Neural cell (in vitro differentiated cells): ENCODE measurements at regions not wholly inside any gene's neighbourhood (a gene's known extent, or its start where the extent isn't known, plus 50 kb on each side); places are given as distances from the start of the nearest gene placed in this dataset.

Source experiments
- H2AFZ ChIP-seq: fragments of 200-600, 300-800 bp; sonication (generic), shearing (Covaris generic); 2 replicates; pipeline ENCODE4 v1.6.0; 2014; ENCODE audit warnings: low read depth, mild to moderate bottlenecking, antibody characterized with exemption, low read length, moderate library complexity
- H3F3A ChIP-seq: fragments of 200-600 bp; shearing (Covaris generic); 2 replicates; pipeline ENCODE4 v1.6.1; 2016; ENCODE audit warnings: mild to moderate bottlenecking, moderate library complexity, mixed read lengths, antibody characterized with exemption, low read length; ENCODE audit not compliant: insufficient read depth, poor library complexity, severe bottlenecking
- H3K27ac ChIP-seq: fragments of 200-600, 300-800 bp; sonication (generic), shearing (Covaris generic); 2 replicates; pipeline ENCODE4 v1.5.1; 2014; ENCODE audit warnings: mild to moderate bottlenecking, low read length, moderate library complexity
- H3K27me3 ChIP-seq: fragments of 300-800, 200-600 bp; sonication (generic), shearing (Covaris generic); 2 replicates; pipeline ENCODE4 v1.6.0; 2014; ENCODE audit warnings: mild to moderate bottlenecking, low read depth, low read length, moderate library complexity; ENCODE audit not compliant: insufficient read depth
- H3K36me3 ChIP-seq: fragments of 300-800, 200-600 bp; sonication (generic), shearing (Covaris generic); 2 replicates; pipeline ENCODE4 v1.5.1; 2014; ENCODE audit warnings: mild to moderate bottlenecking, antibody characterized with exemption, low read length, moderate library complexity; ENCODE audit not compliant: insufficient read depth
- H3K4me2 ChIP-seq: fragments of 300-800, 200-600 bp; sonication (generic), shearing (Covaris generic); 2 replicates; pipeline ENCODE4 v1.6.0; 2014; ENCODE audit warnings: mild to moderate bottlenecking, low read length
- H3K4me3 ChIP-seq: fragments of 300-800, 200-600 bp; sonication (generic), shearing (Covaris generic); 2 replicates; pipeline ENCODE4 v1.5.1; 2014; ENCODE audit warnings: mild to moderate bottlenecking, low read length, moderate library complexity
- H3K79me2 ChIP-seq: fragments of 200-600 bp; shearing (Covaris generic); replicated peaks from 2 replicates; pipeline ENCODE4 v1.6.0; 2014; ENCODE audit warnings: mild to moderate bottlenecking, low read length, moderate library complexity; ENCODE audit not compliant: insufficient read depth
- H3K9ac ChIP-seq: fragments of 300-800, 200-600 bp; sonication (generic), shearing (Covaris generic); 2 replicates; pipeline ENCODE4 v1.6.1; 2016; ENCODE audit warnings: mild to moderate bottlenecking, low read length, mixed read lengths
- H3K9me2 ChIP-seq: fragments of 200-600 bp; shearing (Covaris generic); 2 replicates; pipeline ENCODE4 v1.6.1; 2016; ENCODE audit warnings: mild to moderate bottlenecking, low read length, mixed read lengths; ENCODE audit not compliant: insufficient read depth
- H3K9me3 ChIP-seq: fragments of 200-600, 300-800 bp; sonication (generic), shearing (Covaris generic); 2 replicates; pipeline ENCODE4 v1.6.1; 2016; ENCODE audit warnings: mild to moderate bottlenecking, mixed run types, low read length, moderate library complexity, mixed read lengths
- H4K20me1 ChIP-seq: fragments of 200-600 bp; shearing (Covaris generic); 2 replicates; pipeline ENCODE4 v1.6.1; 2016; ENCODE audit warnings: mild to moderate bottlenecking, mixed run types; ENCODE audit not compliant: insufficient read depth
- EP300 ChIP-seq: fragments of 450-650 bp; conservative IDR thresholded peaks from 2 replicates; pipeline ENCODE4 v1.6.1; 2014; ENCODE audit warnings: antibody characterized with exemption, mild to moderate bottlenecking, moderate library complexity; ENCODE audit not compliant: poor library complexity, severe bottlenecking
- EZH2 ChIP-seq: fragments of 200-600, 300-800 bp; shearing (Covaris generic), sonication (generic); IDR thresholded peaks from 2 replicates; pipeline ENCODE4 v1.6.1; 2014; ENCODE audit warnings: antibody characterized with exemption, low read length, borderline replicate concordance, mild to moderate bottlenecking; ENCODE audit not compliant: insufficient read depth, poor library complexity, severe bottlenecking
- MXI1 ChIP-seq: fragments of 450-650 bp; conservative IDR thresholded peaks from 2 replicates; pipeline ENCODE4 v1.6.1; 2014; ENCODE audit warnings: antibody characterized with exemption, mild to moderate bottlenecking; ENCODE audit not compliant: poor library complexity, severe bottlenecking
- POLR2AphosphoS5 ChIP-seq: IDR thresholded peaks from 2 replicates; pipeline ENCODE4 v1.6.1; 2012
- RAD21 ChIP-seq: fragments of 450-650 bp; conservative IDR thresholded peaks from 2 replicates; pipeline ENCODE4 v1.6.1; 2014; ENCODE audit warnings: antibody characterized with exemption, mild to moderate bottlenecking, moderate library complexity
- SMC3 ChIP-seq: fragments of 450-650 bp; conservative IDR thresholded peaks from 2 replicates; pipeline ENCODE4 v1.6.1; 2014; ENCODE audit warnings: antibody characterized with exemption, mild to moderate bottlenecking, moderate library complexity; ENCODE audit not compliant: poor library complexity
- TAF1 ChIP-seq: IDR thresholded peaks from 2 replicates; pipeline ENCODE4 v1.6.1; 2012; ENCODE audit warnings: low read depth
- TF ChIP-seq, protein P1 (sequence below): IDR thresholded peaks from 2 replicates; pipeline ENCODE4 v1.6.1; 2012; ENCODE audit warnings: borderline replicate concordance
- TF ChIP-seq, protein P2 (sequence below): fragments of 450-650 bp; IDR thresholded peaks from 2 replicates; pipeline ENCODE4 v1.5.1; 2014; ENCODE audit warnings: antibody characterized with exemption, mild to moderate bottlenecking, moderate library complexity; ENCODE audit not compliant: poor library complexity, severe bottlenecking

DNA sequence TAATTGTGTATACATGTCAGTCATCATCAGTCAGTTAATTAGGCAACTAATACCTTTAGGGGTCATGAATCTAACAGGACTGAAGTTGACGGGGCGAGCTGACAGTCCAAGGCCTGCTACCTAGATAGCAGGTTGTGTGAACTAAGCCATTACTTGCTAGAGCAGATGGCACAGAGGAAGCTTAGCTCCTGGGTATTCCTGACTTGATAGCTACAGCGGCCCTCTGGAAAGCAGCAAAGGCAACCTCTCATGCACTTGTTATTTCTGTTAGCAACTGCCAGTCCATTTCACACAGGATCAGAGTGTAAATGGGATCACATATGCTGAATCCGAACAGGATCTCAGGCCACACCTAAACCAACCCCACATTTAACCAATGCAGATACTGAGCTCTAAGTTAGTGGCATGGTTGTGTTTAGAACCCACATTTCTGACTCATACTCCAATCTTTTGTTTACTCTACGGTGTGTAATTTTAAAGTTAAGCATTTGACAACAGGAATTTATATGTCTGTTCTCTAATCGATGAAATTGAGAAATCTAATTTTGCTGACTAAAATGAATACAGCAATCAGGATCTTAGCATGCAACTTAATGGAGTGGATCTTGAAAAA is 521.3 kb upstream of the ZNF608 start:
- Histone ChIP-seq H3K9ac (no peak overlapping the region), H3K4me2 (no peak overlapping the region), H3K36me3 (no peaks in the 10 kb centered on the region), H3F3A (no peaks in the 10 kb centered on the region), H3K79me2 (no peaks in the 10 kb centered on the region), H3K4me3 (no peak overlapping the region), H3K9me3 (no peaks in the 10 kb centered on the region), H3K27me3 (no peaks in the 10 kb centered on the region), H3K9me2 (no peaks in the 10 kb centered on the region), H4K20me1 (no peaks in the 10 kb centered on the region), H2AFZ (no peak overlapping the region), H3K27ac (no peak overlapping the region)
- TF ChIP-seq RAD21, result no peak
- TF ChIP-seq SMC3, result no peak
- TF ChIP-seq, protein P1, sequence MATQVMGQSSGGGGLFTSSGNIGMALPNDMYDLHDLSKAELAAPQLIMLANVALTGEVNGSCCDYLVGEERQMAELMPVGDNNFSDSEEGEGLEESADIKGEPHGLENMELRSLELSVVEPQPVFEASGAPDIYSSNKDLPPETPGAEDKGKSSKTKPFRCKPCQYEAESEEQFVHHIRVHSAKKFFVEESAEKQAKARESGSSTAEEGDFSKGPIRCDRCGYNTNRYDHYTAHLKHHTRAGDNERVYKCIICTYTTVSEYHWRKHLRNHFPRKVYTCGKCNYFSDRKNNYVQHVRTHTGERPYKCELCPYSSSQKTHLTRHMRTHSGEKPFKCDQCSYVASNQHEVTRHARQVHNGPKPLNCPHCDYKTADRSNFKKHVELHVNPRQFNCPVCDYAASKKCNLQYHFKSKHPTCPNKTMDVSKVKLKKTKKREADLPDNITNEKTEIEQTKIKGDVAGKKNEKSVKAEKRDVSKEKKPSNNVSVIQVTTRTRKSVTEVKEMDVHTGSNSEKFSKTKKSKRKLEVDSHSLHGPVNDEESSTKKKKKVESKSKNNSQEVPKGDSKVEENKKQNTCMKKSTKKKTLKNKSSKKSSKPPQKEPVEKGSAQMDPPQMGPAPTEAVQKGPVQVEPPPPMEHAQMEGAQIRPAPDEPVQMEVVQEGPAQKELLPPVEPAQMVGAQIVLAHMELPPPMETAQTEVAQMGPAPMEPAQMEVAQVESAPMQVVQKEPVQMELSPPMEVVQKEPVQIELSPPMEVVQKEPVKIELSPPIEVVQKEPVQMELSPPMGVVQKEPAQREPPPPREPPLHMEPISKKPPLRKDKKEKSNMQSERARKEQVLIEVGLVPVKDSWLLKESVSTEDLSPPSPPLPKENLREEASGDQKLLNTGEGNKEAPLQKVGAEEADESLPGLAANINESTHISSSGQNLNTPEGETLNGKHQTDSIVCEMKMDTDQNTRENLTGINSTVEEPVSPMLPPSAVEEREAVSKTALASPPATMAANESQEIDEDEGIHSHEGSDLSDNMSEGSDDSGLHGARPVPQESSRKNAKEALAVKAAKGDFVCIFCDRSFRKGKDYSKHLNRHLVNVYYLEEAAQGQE, result no peak
- TF ChIP-seq EZH2, result no peak
- no peak for TF ChIP-seq POLR2AphosphoS5
- TF ChIP-seq, protein P2, sequence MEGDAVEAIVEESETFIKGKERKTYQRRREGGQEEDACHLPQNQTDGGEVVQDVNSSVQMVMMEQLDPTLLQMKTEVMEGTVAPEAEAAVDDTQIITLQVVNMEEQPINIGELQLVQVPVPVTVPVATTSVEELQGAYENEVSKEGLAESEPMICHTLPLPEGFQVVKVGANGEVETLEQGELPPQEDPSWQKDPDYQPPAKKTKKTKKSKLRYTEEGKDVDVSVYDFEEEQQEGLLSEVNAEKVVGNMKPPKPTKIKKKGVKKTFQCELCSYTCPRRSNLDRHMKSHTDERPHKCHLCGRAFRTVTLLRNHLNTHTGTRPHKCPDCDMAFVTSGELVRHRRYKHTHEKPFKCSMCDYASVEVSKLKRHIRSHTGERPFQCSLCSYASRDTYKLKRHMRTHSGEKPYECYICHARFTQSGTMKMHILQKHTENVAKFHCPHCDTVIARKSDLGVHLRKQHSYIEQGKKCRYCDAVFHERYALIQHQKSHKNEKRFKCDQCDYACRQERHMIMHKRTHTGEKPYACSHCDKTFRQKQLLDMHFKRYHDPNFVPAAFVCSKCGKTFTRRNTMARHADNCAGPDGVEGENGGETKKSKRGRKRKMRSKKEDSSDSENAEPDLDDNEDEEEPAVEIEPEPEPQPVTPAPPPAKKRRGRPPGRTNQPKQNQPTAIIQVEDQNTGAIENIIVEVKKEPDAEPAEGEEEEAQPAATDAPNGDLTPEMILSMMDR, result no peak
- no peak for TF ChIP-seq TAF1
- no peak for TF ChIP-seq EP300
- TF ChIP-seq MXI1, result no peak

DNA sequence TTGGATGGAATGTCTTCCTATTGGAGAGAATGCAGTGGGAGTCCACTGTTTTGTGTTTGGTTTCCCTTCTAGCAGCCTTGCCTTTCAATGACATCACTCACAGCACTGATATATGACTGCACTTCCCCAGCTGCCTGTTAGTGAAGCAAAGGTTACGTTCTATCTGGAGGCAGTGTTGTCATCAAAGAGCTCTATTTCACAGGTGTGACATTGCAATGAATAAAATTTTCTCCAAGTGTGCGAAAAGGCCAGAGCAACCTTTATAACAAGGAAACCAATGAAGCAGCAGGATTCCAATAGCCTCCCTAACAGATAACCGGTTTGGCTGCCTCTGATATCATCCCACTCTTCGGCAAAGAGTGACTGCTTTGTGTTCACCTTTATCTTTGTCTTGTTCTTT is 523.5 kb upstream of the ZNF608 start:
- Histone ChIP-seq H3K36me3 (no peaks in the 10 kb centered on the region), H3K9me2 (no peaks in the 10 kb centered on the region), H3K79me2 (no peaks in the 10 kb centered on the region), H3K9me3 (no peaks in the 10 kb centered on the region), H3K4me3 (no peak overlapping the region), H3K27ac (no peak overlapping the region), H3K4me2 (no peak overlapping the region), H2AFZ (no peak overlapping the region), H3F3A (no peaks in the 10 kb centered on the region), H4K20me1 (no peaks in the 10 kb centered on the region), H3K27me3 (no peaks in the 10 kb centered on the region), H3K9ac (no peak overlapping the region)
- TF ChIP-seq SMC3, result no peak
- TF ChIP-seq TAF1, result no peak
- TF ChIP-seq, protein P1, result no peak
- TF ChIP-seq, protein P2, result no peak
- no peak for TF ChIP-seq RAD21
- no peak for TF ChIP-seq MXI1
- no peak for TF ChIP-seq POLR2AphosphoS5
- TF ChIP-seq EP300, result no peak
- TF ChIP-seq EZH2, result no peak
